GM13977 (cell line): ENCODE measurements at regions not wholly inside any gene's neighbourhood (a gene's known extent, or its start where the extent isn't known, plus 50 kb on each side); places are given as distances from the start of the nearest gene placed in this dataset.

ENCODE experiments used
- DNase-seq: peaks from one replicate; pipeline ENCODE4 v3.0.0; 2012; ENCODE audit warnings: low spot score
- CTCF ChIP-seq: IDR thresholded peaks from 2 replicates; pipeline ENCODE4 v1.5.1; 2012; ENCODE audit warnings: mild to moderate bottlenecking, control low read depth; ENCODE audit not compliant: insufficient read depth; ENCODE audit errors: extremely low read depth, missing control alignments
- in situ Hi-C: fragments of 300-500 bp; cut with MboI; formaldehyde crosslinking; loops from one replicate; pipeline ENCODE4 v1.12.0; 2022; ENCODE audit warnings: low sequenced_read_pairs, low pct_unique_long_range_greater_than_20kb, mixed read lengths, inconsistent platforms; ENCODE audit not compliant: unreplicated experiment

GRCh38 chr7:83702446-83702845, 53.5 kb upstream of the SEMA3E start:
- no peak for DNase-seq
- in situ Hi-C loops, result no loop called here
- no peak for TF ChIP-seq CTCF

- DNase-seq, result no peak
- no peak for TF ChIP-seq CTCF
- in situ Hi-C loops, result no loop called here
These were observed 52.8 kb upstream of the SEMA3E start for GRCh38 chr7:83701736-83702135.
